ENCODE measurements at regions not wholly inside any gene's neighbourhood (a gene's known extent, or its start where the extent isn't known, plus 50 kb on each side); places are given as distances from the start of the nearest gene placed in this dataset.

DNA sequence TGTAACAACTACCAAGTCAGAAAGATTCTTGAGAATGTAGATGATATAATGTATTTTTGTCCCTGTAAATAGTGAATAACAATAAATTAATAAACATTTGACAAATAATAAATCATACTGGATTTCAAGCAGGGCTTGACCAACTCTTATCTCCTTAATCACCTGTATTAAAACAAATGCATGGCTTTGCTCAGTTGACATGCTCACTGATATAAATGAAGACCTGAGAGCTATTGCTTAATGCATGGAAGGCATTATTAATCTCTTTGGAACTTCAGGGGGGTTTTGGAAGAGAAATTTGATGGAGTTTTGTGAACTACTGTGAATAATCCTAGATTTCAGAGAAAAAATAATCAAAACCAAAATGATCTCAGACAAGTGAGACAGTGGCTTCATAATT, 1420.4 kb upstream of the TENM4 start:
- TF ChIP-seq EP300 (IDR thresholded peaks at IDR 0.05) (no peak), POLR2A (IDR thresholded peaks at IDR 0.05) (no peak)
- TF ChIP-seq, protein P1, sequence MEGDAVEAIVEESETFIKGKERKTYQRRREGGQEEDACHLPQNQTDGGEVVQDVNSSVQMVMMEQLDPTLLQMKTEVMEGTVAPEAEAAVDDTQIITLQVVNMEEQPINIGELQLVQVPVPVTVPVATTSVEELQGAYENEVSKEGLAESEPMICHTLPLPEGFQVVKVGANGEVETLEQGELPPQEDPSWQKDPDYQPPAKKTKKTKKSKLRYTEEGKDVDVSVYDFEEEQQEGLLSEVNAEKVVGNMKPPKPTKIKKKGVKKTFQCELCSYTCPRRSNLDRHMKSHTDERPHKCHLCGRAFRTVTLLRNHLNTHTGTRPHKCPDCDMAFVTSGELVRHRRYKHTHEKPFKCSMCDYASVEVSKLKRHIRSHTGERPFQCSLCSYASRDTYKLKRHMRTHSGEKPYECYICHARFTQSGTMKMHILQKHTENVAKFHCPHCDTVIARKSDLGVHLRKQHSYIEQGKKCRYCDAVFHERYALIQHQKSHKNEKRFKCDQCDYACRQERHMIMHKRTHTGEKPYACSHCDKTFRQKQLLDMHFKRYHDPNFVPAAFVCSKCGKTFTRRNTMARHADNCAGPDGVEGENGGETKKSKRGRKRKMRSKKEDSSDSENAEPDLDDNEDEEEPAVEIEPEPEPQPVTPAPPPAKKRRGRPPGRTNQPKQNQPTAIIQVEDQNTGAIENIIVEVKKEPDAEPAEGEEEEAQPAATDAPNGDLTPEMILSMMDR (IDR thresholded peaks at IDR 0.05) = no peak
